Panc1 (cell line): ENCODE measurements at regions not wholly inside any gene's neighbourhood (a gene's known extent, or its start where the extent isn't known, plus 50 kb on each side); places are given as distances from the start of the nearest gene placed in this dataset.

ENCODE experiments used
- CTCF ChIP-seq: fragments of 450-650 bp; IDR thresholded peaks from 2 replicates; pipeline ENCODE4 v1.5.1; 2017; ENCODE audit warnings: mild to moderate bottlenecking
- SIN3A ChIP-seq: IDR thresholded peaks from 2 replicates; pipeline ENCODE4 v1.6.1; 2012; ENCODE audit warnings: low read depth, mild to moderate bottlenecking, low read length, moderate library complexity, borderline replicate concordance; ENCODE audit not compliant: insufficient read depth
- TCF7L2 ChIP-seq: IDR thresholded peaks from 2 replicates; pipeline ENCODE4 v1.6.1; 2011; ENCODE audit warnings: mild to moderate bottlenecking, low read depth, low read length, inconsistent platforms

GRCh38 chr1:112105557-112105956, 116.1 kb upstream of the KCND3 start:
- TF ChIP-seq CTCF (no peak), SIN3A (no peak), TCF7L2 (no peak)
